Breast epithelium (tissue), 4 donors: ENCODE measurements at regions not wholly inside any gene's neighbourhood (a gene's known extent, or its start where the extent isn't known, plus 50 kb on each side); places are given as distances from the start of the nearest gene placed in this dataset.

Source experiments
- DNase-seq, 2 donors: peaks; one replicate each; pipeline ENCODE4 v3.0.0-alpha.2; 2019; ENCODE audit warnings: low spot score in 2 of 2
- H3K27ac ChIP-seq, 2 donors: fragments of 200-600 bp; sonication (generic) in 1 of 2; one replicate each; pipeline ENCODE4 v1.5.1; 2016 to 2019; ENCODE audit warnings: mild to moderate bottlenecking in 1 of 2
- H3K27me3 ChIP-seq, 2 donors: fragments of 200-600 bp; sonication (generic) in 1 of 2; one replicate each; pipeline versions ENCODE4 v1.5.1 to v1.6.0; 2017 to 2019; ENCODE audit warnings: control low read depth in 1 of 2, mild to moderate bottlenecking in 1 of 2
- H3K36me3 ChIP-seq: fragments of 200-600 bp; one replicate; pipeline ENCODE4 v1.5.1; 2019
- H3K4me1 ChIP-seq, 2 donors: fragments of 200-600 bp; sonication (generic); one replicate each; pipeline ENCODE4 v1.5.1; 2016 to 2019; ENCODE audit warnings: control low read depth in 1 of 2
- H3K4me3 ChIP-seq, 3 donors: fragments of 200-600 bp; sonication (generic); 1 replicate in 2 of 3; 2 replicates in 1 of 3; pipeline ENCODE4 v1.5.1; 2016 to 2019; ENCODE audit warnings: mild to moderate bottlenecking in 3 of 3, moderate library complexity in 2 of 3
- H3K9me3 ChIP-seq, 2 donors: fragments of 200-600 bp; sonication (generic) in 1 of 2; one replicate each; pipeline ENCODE4 v1.5.1; 2016 to 2019; ENCODE audit warnings: control low read depth in 1 of 2
- POLR2A ChIP-seq: fragments of 450-650 bp; IDR thresholded peaks from one replicate; pipeline ENCODE4 v1.6.1; 2016; ENCODE audit warnings: antibody characterized with exemption, mild to moderate bottlenecking, moderate library complexity
- POLR2AphosphoS5 ChIP-seq, 3 donors: sonication (generic); formaldehyde crosslinking; IDR thresholded peaks; one replicate each; pipeline ENCODE4 v1.6.1; 2017; ENCODE audit warnings: antibody characterized with exemption in 3 of 3
- intact Hi-C: fragments of 100-400 bp; cut with DNase I; formaldehyde crosslinking; loops from one replicate; pipeline ENCODE4 v1.15.1; 2023; ENCODE audit warnings: low total_unique reads
- TF ChIP-seq, protein P1 (sequence below), 3 donors: fragments of 450-650 bp; IDR thresholded peaks; one replicate each; pipeline ENCODE4 v1.5.1; 2016 to 2017; ENCODE audit warnings: antibody characterized with exemption in 3 of 3, mild to moderate bottlenecking in 3 of 3, moderate library complexity in 3 of 3

- Histone ChIP-seq H3K9me3 (peaks cover 0 to 3% of the 10 kb centered on the region in 2 donors), H3K4me3 (no peak overlapping the region), H3K4me1 (no peaks in the 10 kb centered on the region), H3K27ac (no peak overlapping the region), H3K36me3 (no peaks in the 10 kb centered on the region), H3K27me3 (no peaks in the 10 kb centered on the region)
- intact Hi-C loops = no loop called here
- TF ChIP-seq, protein P1, sequence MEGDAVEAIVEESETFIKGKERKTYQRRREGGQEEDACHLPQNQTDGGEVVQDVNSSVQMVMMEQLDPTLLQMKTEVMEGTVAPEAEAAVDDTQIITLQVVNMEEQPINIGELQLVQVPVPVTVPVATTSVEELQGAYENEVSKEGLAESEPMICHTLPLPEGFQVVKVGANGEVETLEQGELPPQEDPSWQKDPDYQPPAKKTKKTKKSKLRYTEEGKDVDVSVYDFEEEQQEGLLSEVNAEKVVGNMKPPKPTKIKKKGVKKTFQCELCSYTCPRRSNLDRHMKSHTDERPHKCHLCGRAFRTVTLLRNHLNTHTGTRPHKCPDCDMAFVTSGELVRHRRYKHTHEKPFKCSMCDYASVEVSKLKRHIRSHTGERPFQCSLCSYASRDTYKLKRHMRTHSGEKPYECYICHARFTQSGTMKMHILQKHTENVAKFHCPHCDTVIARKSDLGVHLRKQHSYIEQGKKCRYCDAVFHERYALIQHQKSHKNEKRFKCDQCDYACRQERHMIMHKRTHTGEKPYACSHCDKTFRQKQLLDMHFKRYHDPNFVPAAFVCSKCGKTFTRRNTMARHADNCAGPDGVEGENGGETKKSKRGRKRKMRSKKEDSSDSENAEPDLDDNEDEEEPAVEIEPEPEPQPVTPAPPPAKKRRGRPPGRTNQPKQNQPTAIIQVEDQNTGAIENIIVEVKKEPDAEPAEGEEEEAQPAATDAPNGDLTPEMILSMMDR (IDR thresholded peaks at IDR 0.05) = no peak
- no peak for TF ChIP-seq POLR2A
- TF ChIP-seq POLR2AphosphoS5 (IDR thresholded peaks at IDR 0.05) = no peak
- no peak for DNase-seq
Measured at GRCh38 chr11:27938011-27938410, 169.9 kb downstream of the KIF18A start.

GRCh38 chr11:27934830-27935145 is 173.2 kb downstream of the KIF18A start:
- Histone ChIP-seq H3K27ac (no peak overlapping the region), H3K9me3 (peaks cover 0 to 3% of the 10 kb centered on the region in 2 donors), H3K4me1 (no peaks in the 10 kb centered on the region), H3K36me3 (no peaks in the 10 kb centered on the region), H3K4me3 (no peak overlapping the region), H3K27me3 (no peaks in the 10 kb centered on the region)
- no peak for DNase-seq
- intact Hi-C loops = no loop called here
- TF ChIP-seq POLR2A (no peak), POLR2AphosphoS5 (IDR thresholded peaks at IDR 0.05) (no peak)
- TF ChIP-seq, protein P1 (IDR thresholded peaks at IDR 0.05) = no peak

- no peak for DNase-seq
- H3K4me1 ChIP-seq = no peaks in the 10 kb centered on the region
- intact Hi-C loops = no loop called here
- no peak overlapping the region for H3K27ac ChIP-seq
- H3K27me3 ChIP-seq = no peaks in the 10 kb centered on the region
- peaks cover 0 to 3% of the 10 kb centered on the region in 2 donors for H3K9me3 ChIP-seq
- H3K4me3 ChIP-seq = no peak overlapping the region
- TF ChIP-seq, protein P1 (IDR thresholded peaks at IDR 0.05) = no peak
- no peak for TF ChIP-seq POLR2AphosphoS5 (IDR thresholded peaks at IDR 0.05)
- TF ChIP-seq POLR2A = no peak
- H3K36me3 ChIP-seq = no peaks in the 10 kb centered on the region
Measured at GRCh38 chr11:27933992-27934829, 173.7 kb downstream of the KIF18A start.

DNA sequence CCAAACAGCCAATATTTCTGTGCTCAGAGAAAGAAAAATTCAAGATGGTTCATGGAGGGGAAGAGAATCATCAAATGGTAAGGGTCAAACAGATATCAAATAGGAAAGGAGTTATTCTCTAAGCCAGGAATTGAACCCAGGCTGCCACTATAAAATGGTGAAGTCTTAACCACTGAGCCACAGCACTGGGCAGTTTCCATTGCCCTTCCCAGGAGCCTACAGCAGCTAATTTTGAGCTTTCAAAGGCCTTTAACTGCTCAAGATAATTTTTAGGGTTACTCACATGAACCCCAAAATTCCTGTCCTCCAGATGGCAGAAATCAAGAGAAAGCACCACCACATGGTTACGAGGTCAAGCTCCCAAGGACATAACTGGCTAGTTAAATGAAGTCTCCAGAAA is 176.2 kb downstream of the KIF18A start:
- Histone ChIP-seq H3K27ac (no peak overlapping the region), H3K9me3 (no peaks in the 10 kb centered on the region), H3K4me3 (no peak overlapping the region), H3K4me1 (no peaks in the 10 kb centered on the region), H3K27me3 (no peaks in the 10 kb centered on the region), H3K36me3 (no peaks in the 10 kb centered on the region)
- no peak for DNase-seq
- no peak for TF ChIP-seq POLR2A
- intact Hi-C loops = no loop called here

GRCh38 chr11:27930946-27931345 is 177.0 kb downstream of the KIF18A start:
- Histone ChIP-seq H3K4me1 (no peaks in the 10 kb centered on the region), H3K9me3 (no peaks in the 10 kb centered on the region), H3K36me3 (no peaks in the 10 kb centered on the region), H3K27ac (no peak overlapping the region), H3K27me3 (no peaks in the 10 kb centered on the region), H3K4me3 (no peak overlapping the region)
- DNase-seq = no peak
- intact Hi-C loops = no loop called here
- TF ChIP-seq POLR2A (no peak), POLR2AphosphoS5 (IDR thresholded peaks at IDR 0.05) (no peak)
- TF ChIP-seq, protein P1 (IDR thresholded peaks at IDR 0.05) = no peak
